Caco-2 (cell line): ENCODE measurements at regions not wholly inside any gene's neighbourhood (a gene's known extent, or its start where the extent isn't known, plus 50 kb on each side); places are given as distances from the start of the nearest gene placed in this dataset.

Experiments used
- BruUV-seq: library from RNA; stranded (reverse); fragments of 400-500 nt; replicated peaks from 2 replicates; lab custom pipeline; 2021; lab: Mats Ljungman, UMichigan
- CTCF ChIA-PET: fragments of 300-600 bp; sonication (Branson Sonifier 250); formaldehyde crosslinking; loops from one replicate; lab custom pipeline; 2022; ENCODE audit warnings: antibody characterized with exemption; lab: Charles Lee
- POLR2A ChIA-PET: fragments of 300-600 bp; sonication (Branson Sonifier 250); formaldehyde crosslinking; loops from one replicate; lab custom pipeline; 2022; ENCODE audit warnings: antibody characterized with exemption; lab: Charles Lee
- DNase-seq, 2 experiments: peaks; one replicate each; pipeline versions ENCODE4 v3.0.0 to v3.0.0-alpha.2; 2020 to 2022
- H3K27me3 ChIP-seq: replicated peaks from 2 replicates; pipeline ENCODE4 v1.6.0; 2011; ENCODE audit warnings: low read length; ENCODE audit not compliant: control insufficient read depth, insufficient read depth
- H3K36me3 ChIP-seq: 2 replicates; pipeline ENCODE4 v1.5.1; 2011; ENCODE audit warnings: low read length; ENCODE audit not compliant: control insufficient read depth, insufficient read depth
- H3K4me1 ChIP-seq: fragments of 250-450 bp; sonication (Bioruptor Pico); 2 replicates; pipeline ENCODE4 v1.5.1; 2020; ENCODE audit warnings: mild to moderate bottlenecking
- H3K4me3 ChIP-seq: 2 replicates; pipeline ENCODE4 v1.5.1; 2011; ENCODE audit warnings: low read depth, mild to moderate bottlenecking, control low read depth, low read length
- H3K9me3 ChIP-seq: fragments of 250-450 bp; sonication (Bioruptor Pico); 2 replicates; pipeline ENCODE4 v1.5.1; 2020; ENCODE audit warnings: mild to moderate bottlenecking, moderate library complexity
- H3K27ac Mint-ChIP-seq: one replicate; pipeline ENCODE4 v1.8.0; 2022; ENCODE audit warnings: mixed read lengths; ENCODE audit not compliant: unreplicated experiment
- H3K27me3 Mint-ChIP-seq: one replicate; pipeline ENCODE4 v1.8.0; 2022; ENCODE audit warnings: mixed read lengths; ENCODE audit not compliant: insufficient read depth, unreplicated experiment
- H3K36me3 Mint-ChIP-seq: one replicate; pipeline ENCODE4 v1.8.0; 2022; ENCODE audit warnings: mild to moderate bottlenecking, mixed read lengths; ENCODE audit not compliant: insufficient read depth, unreplicated experiment
- H3K4me1 Mint-ChIP-seq: one replicate; pipeline ENCODE4 v1.8.0; 2022; ENCODE audit warnings: low read depth, mixed read lengths; ENCODE audit not compliant: unreplicated experiment
- H3K4me3 Mint-ChIP-seq: one replicate; pipeline ENCODE4 v1.8.0; 2022; ENCODE audit warnings: mild to moderate bottlenecking, moderate library complexity, mixed read lengths; ENCODE audit not compliant: unreplicated experiment
- H3K9me3 Mint-ChIP-seq: one replicate; pipeline ENCODE4 v1.8.0; 2022; ENCODE audit warnings: mixed read lengths; ENCODE audit not compliant: unreplicated experiment
- CTCF ChIP-seq, 2 experiments: fragments of 200-600 bp in 1 of 2; IDR thresholded peaks; 1 replicate in 1 of 2; 2 replicates in 1 of 2; pipeline versions ENCODE4 v1.5.1 to v1.8.0; 2011 to 2022; ENCODE audit warnings: antibody characterized with exemption in 1 of 2, control low read depth in 1 of 2, inconsistent platforms in 1 of 2, low read depth in 1 of 2, low read length in 1 of 2, mild to moderate bottlenecking in 1 of 2, moderate library complexity in 1 of 2; ENCODE audit not compliant: insufficient read depth in 1 of 2, severe bottlenecking in 1 of 2, unreplicated experiment in 1 of 2
- intact Hi-C: fragments of 100-400 bp; cut with micrococcal nuclease; formaldehyde crosslinking; loops from one replicate; pipeline ENCODE4 v1.10.0; 2022; ENCODE audit not compliant: unreplicated experiment

- peaks cover 3% of the 10 kb centered on the region for H3K27me3 Mint-ChIP-seq
- H3K27ac Mint-ChIP-seq = no peak overlapping the region
- DNase-seq = no peak
- no peak overlapping the region for H3K4me3 Mint-ChIP-seq
- no peaks in the 10 kb centered on the region for H3K9me3 Mint-ChIP-seq
- H3K4me3 ChIP-seq = no peak overlapping the region
- no peaks in the 10 kb centered on the region for H3K4me1 Mint-ChIP-seq
- H3K36me3 Mint-ChIP-seq = no peaks in the 10 kb centered on the region
- no TSS peak for BruUV-seq
- no peak for TF ChIP-seq CTCF (IDR thresholded peaks at IDR 0.05; ENCODE audit: insufficient read depth in 1 of 2, low read depth in 1 of 2, low read length in 1 of 2, severe bottlenecking in 1 of 2, unreplicated experiment in 1 of 2)
- H3K36me3 ChIP-seq = no peaks in the 10 kb centered on the region
- POLR2A ChIA-PET = no interaction called here
- intact Hi-C loops = no loop called here
- CTCF ChIA-PET = no interaction called here
- H3K27me3 ChIP-seq = no peaks in the 10 kb centered on the region
- no peaks in the 10 kb centered on the region for H3K9me3 ChIP-seq
- no peaks in the 10 kb centered on the region for H3K4me1 ChIP-seq
Measured at GRCh38 chr18:24757134-24757533, 296.7 kb downstream of the HRH4 start.

- Histone ChIP-seq H3K27me3 (no peaks in the 10 kb centered on the region), H3K4me1 (no peaks in the 10 kb centered on the region), H3K9me3 (no peaks in the 10 kb centered on the region), H3K4me3 (no peak overlapping the region), H3K36me3 (no peaks in the 10 kb centered on the region)
- Mint-ChIP-seq H3K36me3 (no peaks in the 10 kb centered on the region), H3K4me1 (no peaks in the 10 kb centered on the region), H3K9me3 (no peaks in the 10 kb centered on the region), H3K4me3 (no peak overlapping the region), H3K27ac (no peak overlapping the region), H3K27me3 (peaks cover 3% of the 10 kb centered on the region)
- no TSS peak for BruUV-seq
- no peak for DNase-seq
- intact Hi-C loops = no loop called here
- ChIA-PET POLR2A (no interaction called here), CTCF (no interaction called here)
- TF ChIP-seq CTCF (IDR thresholded peaks at IDR 0.05; ENCODE audit: insufficient read depth in 1 of 2, low read depth in 1 of 2, low read length in 1 of 2, severe bottlenecking in 1 of 2, unreplicated experiment in 1 of 2) = no peak
Measured at GRCh38 chr18:24761765-24762164, 301.3 kb downstream of the HRH4 start.

GRCh38 chr18:24762511-24762910 is 302.1 kb downstream of the HRH4 start:
- ChIA-PET POLR2A (no interaction called here), CTCF (no interaction called here)
- no peak for TF ChIP-seq CTCF (IDR thresholded peaks at IDR 0.05; ENCODE audit: insufficient read depth in 1 of 2, low read depth in 1 of 2, low read length in 1 of 2, severe bottlenecking in 1 of 2, unreplicated experiment in 1 of 2)
- H3K4me3 Mint-ChIP-seq = no peak overlapping the region
- no peaks in the 10 kb centered on the region for H3K4me1 ChIP-seq
- H3K27ac Mint-ChIP-seq = no peak overlapping the region
- H3K4me3 ChIP-seq = no peak overlapping the region
- H3K27me3 Mint-ChIP-seq = peaks cover 3% of the 10 kb centered on the region
- no peaks in the 10 kb centered on the region for H3K9me3 ChIP-seq
- no peak for DNase-seq
- H3K9me3 Mint-ChIP-seq = no peaks in the 10 kb centered on the region
- intact Hi-C loops = no loop called here
- H3K27me3 ChIP-seq = no peaks in the 10 kb centered on the region
- H3K36me3 ChIP-seq = no peaks in the 10 kb centered on the region
- BruUV-seq = no TSS peak
- H3K36me3 Mint-ChIP-seq = no peaks in the 10 kb centered on the region
- H3K4me1 Mint-ChIP-seq = no peaks in the 10 kb centered on the region
